CD4-positive, alpha-beta memory T cell (primary cell): ENCODE measurements at regions not wholly inside any gene's neighbourhood (a gene's known extent, or its start where the extent isn't known, plus 50 kb on each side); places are given as distances from the start of the nearest gene placed in this dataset.

ENCODE experiments used
- CTCF ChIA-PET: fragments of 350-600 bp; sonication (Branson Sonifier 250); formaldehyde crosslinking; loops from one replicate; lab custom pipeline; 2021; ENCODE audit warnings: inconsistent platforms; ENCODE audit not compliant: partially characterized antibody; lab: Charles Lee
- POLR2A ChIA-PET: fragments of 350-600 bp; sonication (Branson Sonifier 250); formaldehyde crosslinking; loops from one replicate; lab custom pipeline; 2021; ENCODE audit not compliant: partially characterized antibody; lab: Charles Lee
- DNase-seq, 5 donors: peaks; one replicate each; pipeline versions ENCODE4 v3.0.0 to v3.0.0-alpha.2; 2020 to 2022; ENCODE audit warnings: mixed read lengths in 1 of 5
- H3K27ac ChIP-seq: one replicate; pipeline ENCODE4 v1.7.0; 2013; ENCODE audit warnings: low read depth, low read length
- H3K27me3 ChIP-seq: 2 replicates; pipeline ENCODE4 v1.7.0; 2013; ENCODE audit warnings: mild to moderate bottlenecking, low read length, moderate library complexity; ENCODE audit not compliant: insufficient read depth
- H3K36me3 ChIP-seq: 2 replicates; pipeline ENCODE4 v1.7.0; 2013; ENCODE audit warnings: mild to moderate bottlenecking, low read length, moderate library complexity; ENCODE audit not compliant: insufficient read depth
- H3K4me1 ChIP-seq: 2 replicates; pipeline ENCODE4 v1.7.0; 2013; ENCODE audit warnings: mild to moderate bottlenecking, low read length, moderate library complexity; ENCODE audit not compliant: insufficient read depth
- H3K4me3 ChIP-seq, 2 donors: one replicate each; pipeline ENCODE4 v1.7.0; 2013; ENCODE audit warnings: low read length in 2 of 2, mild to moderate bottlenecking in 1 of 2
- H3K9me3 ChIP-seq, 2 donors: one replicate each; pipeline ENCODE4 v1.7.0; 2013; ENCODE audit warnings: low read length in 2 of 2, control low read depth in 1 of 2; ENCODE audit not compliant: control insufficient read depth in 1 of 2
- H3K27ac Mint-ChIP-seq, 7 donors: one replicate each; pipeline ENCODE4 v1.8.0; 2020 to 2021; ENCODE audit warnings: mixed read lengths in 7 of 7, mild to moderate bottlenecking in 6 of 7, inconsistent platforms in 3 of 7, moderate library complexity in 3 of 7
- H3K27me3 Mint-ChIP-seq, 2 donors: one replicate each; pipeline ENCODE4 v1.8.0; 2020 to 2021; ENCODE audit warnings: mixed read lengths in 2 of 2
- H3K36me3 Mint-ChIP-seq, 2 donors: one replicate each; pipeline ENCODE4 v1.8.0; 2020 to 2021; ENCODE audit warnings: mixed read lengths in 2 of 2, inconsistent platforms in 1 of 2, mild to moderate bottlenecking in 1 of 2
- H3K4me1 Mint-ChIP-seq, 4 donors: one replicate each; pipeline ENCODE4 v1.8.0; 2020 to 2021; ENCODE audit warnings: mixed read lengths in 4 of 4, mild to moderate bottlenecking in 1 of 4
- H3K4me3 Mint-ChIP-seq, 8 donors: one replicate each; pipeline ENCODE4 v1.8.0; 2020 to 2021; ENCODE audit warnings: mixed read lengths in 8 of 8, mild to moderate bottlenecking in 7 of 8, moderate library complexity in 6 of 8, inconsistent platforms in 3 of 8
- H3K9me3 Mint-ChIP-seq, 8 donors: one replicate each; pipeline ENCODE4 v1.8.0; 2020 to 2021; ENCODE audit warnings: mixed read lengths in 8 of 8, mild to moderate bottlenecking in 5 of 8, inconsistent platforms in 3 of 8, moderate library complexity in 1 of 8
- intact Hi-C: fragments of 100-400 bp; cut with micrococcal nuclease; formaldehyde crosslinking; loops from one replicate; pipeline ENCODE4 v1.15.1; 2023

GRCh38 chrX:75211976-75212375 is 55.9 kb upstream of the ABCB7 start:
- Histone ChIP-seq H3K27me3 (no peaks in the 10 kb centered on the region), H3K36me3 (no peaks in the 10 kb centered on the region), H3K4me1 (no peaks in the 10 kb centered on the region), H3K4me3 (no peak overlapping the region), H3K27ac (no peak overlapping the region), H3K9me3 (no peaks in the 10 kb centered on the region)
- Mint-ChIP-seq H3K27ac (no peak overlapping the region), H3K9me3 (peaks cover 0 to 2% (median 0%) of the 10 kb centered on the region in 8 donors), H3K27me3 (peaks cover 5 to 8% of the 10 kb centered on the region in 2 donors), H3K36me3 (no peaks in the 10 kb centered on the region), H3K4me1 (no peaks in the 10 kb centered on the region), H3K4me3 (no peak overlapping the region)
- ChIA-PET POLR2A (no interaction called here), CTCF (no interaction called here)
- intact Hi-C loops: no loop called here
- no peak for DNase-seq

- peaks cover 5 to 8% of the 10 kb centered on the region in 2 donors for H3K27me3 Mint-ChIP-seq
- no peaks in the 10 kb centered on the region for H3K9me3 ChIP-seq
- no peaks in the 10 kb centered on the region for H3K4me1 ChIP-seq
- H3K4me3 ChIP-seq: no peak overlapping the region
- ChIA-PET CTCF (no interaction called here), POLR2A (no interaction called here)
- DNase-seq: no peak
- no peaks in the 10 kb centered on the region for H3K36me3 Mint-ChIP-seq
- peak overlapping the region in 1 of 7 donors; percentile 36 for H3K27ac Mint-ChIP-seq
- H3K27ac ChIP-seq: no peak overlapping the region
- no peaks in the 10 kb centered on the region for H3K27me3 ChIP-seq
- no peaks in the 10 kb centered on the region for H3K9me3 Mint-ChIP-seq
- intact Hi-C loops: no loop called here
- no peaks in the 10 kb centered on the region for H3K4me1 Mint-ChIP-seq
- H3K4me3 Mint-ChIP-seq: no peak overlapping the region
- H3K36me3 ChIP-seq: no peaks in the 10 kb centered on the region
Observed at GRCh38 chrX:75210602-75211001, 54.5 kb upstream of the ABCB7 start.
